Spleen (tissue), 7 donors: ENCODE measurements at regions not wholly inside any gene's neighbourhood (a gene's known extent, or its start where the extent isn't known, plus 50 kb on each side); places are given as distances from the start of the nearest gene placed in this dataset.

ENCODE experiments used
- POLR2A ChIP-seq, 3 donors: fragments of 450-650 bp; IDR thresholded peaks; one replicate each; pipeline ENCODE4 v1.5.1; 2017; ENCODE audit warnings: antibody characterized with exemption in 3 of 3, mild to moderate bottlenecking in 1 of 3
- POLR2AphosphoS5 ChIP-seq, 3 donors: sonication (generic); formaldehyde crosslinking; IDR thresholded peaks; one replicate each; pipeline ENCODE4 v1.5.1; 2017; ENCODE audit warnings: antibody characterized with exemption in 3 of 3
- TF ChIP-seq, protein P1 (sequence below), 11 experiments: fragments of 200-600 bp in 7 of 11; fragments of 450-650 bp in 4 of 11; sonication (generic) in 4 of 11; IDR thresholded peaks in 8 of 11; conservative IDR thresholded peaks in 3 of 11; 1 replicate in 7 of 11; 2 replicates in 4 of 11; pipeline versions ENCODE4 v1.4.0 to v1.8.0; 2016 to 2021; ENCODE audit warnings: antibody characterized with exemption in 11 of 11, inconsistent platforms in 4 of 11, mild to moderate bottlenecking in 1 of 11
- donor health status: DM: no; HTN: no; CAD: no; lungs with moderate emphysema.
- donor health status: DM: no; HTN: no; CAD: no.
- donor health status: DM: no; HTN: no; CAD: no.

DNA sequence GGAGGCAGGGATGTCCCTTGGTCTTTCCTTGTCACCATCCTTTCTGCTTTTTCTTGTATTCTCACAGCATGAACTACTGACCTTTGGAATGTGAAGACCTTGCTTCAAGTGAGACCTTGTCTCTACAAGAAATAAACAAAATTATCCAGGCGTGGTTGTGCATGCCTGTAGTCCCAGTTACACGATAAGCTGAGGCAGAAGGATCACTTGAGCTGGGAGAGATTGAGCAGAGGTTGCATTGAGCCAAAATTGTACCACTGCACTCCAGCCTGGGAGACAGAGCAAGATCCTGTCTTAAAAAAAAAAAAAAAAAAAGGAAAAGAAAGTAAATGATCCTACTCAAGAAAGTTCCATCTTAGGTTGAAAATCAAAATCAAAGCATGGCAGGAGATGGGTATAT is 173.7 kb downstream of the IRS1 start:
- TF ChIP-seq, protein P1, sequence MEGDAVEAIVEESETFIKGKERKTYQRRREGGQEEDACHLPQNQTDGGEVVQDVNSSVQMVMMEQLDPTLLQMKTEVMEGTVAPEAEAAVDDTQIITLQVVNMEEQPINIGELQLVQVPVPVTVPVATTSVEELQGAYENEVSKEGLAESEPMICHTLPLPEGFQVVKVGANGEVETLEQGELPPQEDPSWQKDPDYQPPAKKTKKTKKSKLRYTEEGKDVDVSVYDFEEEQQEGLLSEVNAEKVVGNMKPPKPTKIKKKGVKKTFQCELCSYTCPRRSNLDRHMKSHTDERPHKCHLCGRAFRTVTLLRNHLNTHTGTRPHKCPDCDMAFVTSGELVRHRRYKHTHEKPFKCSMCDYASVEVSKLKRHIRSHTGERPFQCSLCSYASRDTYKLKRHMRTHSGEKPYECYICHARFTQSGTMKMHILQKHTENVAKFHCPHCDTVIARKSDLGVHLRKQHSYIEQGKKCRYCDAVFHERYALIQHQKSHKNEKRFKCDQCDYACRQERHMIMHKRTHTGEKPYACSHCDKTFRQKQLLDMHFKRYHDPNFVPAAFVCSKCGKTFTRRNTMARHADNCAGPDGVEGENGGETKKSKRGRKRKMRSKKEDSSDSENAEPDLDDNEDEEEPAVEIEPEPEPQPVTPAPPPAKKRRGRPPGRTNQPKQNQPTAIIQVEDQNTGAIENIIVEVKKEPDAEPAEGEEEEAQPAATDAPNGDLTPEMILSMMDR (IDR thresholded peaks at IDR 0.05 in 8 of 11, conservative IDR thresholded peaks at IDR 0.05 in 3 of 11), result no peak
- TF ChIP-seq POLR2AphosphoS5 (IDR thresholded peaks at IDR 0.05), result no peak
- no peak for TF ChIP-seq POLR2A (IDR thresholded peaks at IDR 0.05)
